ENCODE measurements at regions not wholly inside any gene's neighbourhood (a gene's known extent, or its start where the extent isn't known, plus 50 kb on each side); places are given as distances from the start of the nearest gene placed in this dataset.

DNA sequence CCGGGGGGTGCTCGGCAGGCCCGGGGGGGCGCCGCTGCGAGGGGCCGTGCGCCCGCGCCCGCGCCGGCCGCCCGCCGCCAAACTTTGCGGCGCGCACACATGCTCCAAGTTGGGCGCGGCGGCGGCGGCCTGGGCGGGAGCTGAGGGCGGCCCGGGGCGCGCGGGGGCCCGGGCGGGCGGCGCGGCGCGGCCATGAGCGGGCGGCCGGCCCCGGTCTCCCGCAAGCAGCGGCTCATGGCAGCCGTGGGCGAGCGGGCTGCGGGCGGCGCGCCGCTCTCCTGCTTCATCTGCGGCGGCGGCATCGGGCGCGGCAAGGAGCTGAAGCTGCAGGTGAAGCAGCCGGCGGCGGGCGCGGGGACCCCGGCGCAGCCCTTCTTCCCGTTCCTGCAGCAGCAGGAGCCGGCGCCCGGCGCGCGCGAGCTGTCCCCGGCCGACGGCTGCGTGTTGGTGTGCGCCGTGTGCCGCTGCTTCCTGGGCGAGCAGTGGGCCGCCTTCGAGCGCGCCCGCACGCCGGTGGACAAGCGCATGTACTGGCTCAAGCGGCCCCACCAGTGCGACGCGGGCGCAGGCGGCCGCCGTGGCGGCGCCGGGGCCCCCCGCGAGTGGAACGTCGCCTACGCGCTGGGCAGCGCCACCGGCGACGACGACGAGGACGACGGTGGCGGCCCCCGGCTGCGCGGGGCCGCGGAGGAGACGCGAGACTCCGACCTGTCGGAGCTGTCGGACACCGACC lies 57.2 kb upstream of the CIBAR2 start:
- TF ChIP-seq TCF7L2 (IDR thresholded peaks at IDR 0.05; ENCODE audit: low read depth, low read length), result no peak
- TF ChIP-seq, protein P1, sequence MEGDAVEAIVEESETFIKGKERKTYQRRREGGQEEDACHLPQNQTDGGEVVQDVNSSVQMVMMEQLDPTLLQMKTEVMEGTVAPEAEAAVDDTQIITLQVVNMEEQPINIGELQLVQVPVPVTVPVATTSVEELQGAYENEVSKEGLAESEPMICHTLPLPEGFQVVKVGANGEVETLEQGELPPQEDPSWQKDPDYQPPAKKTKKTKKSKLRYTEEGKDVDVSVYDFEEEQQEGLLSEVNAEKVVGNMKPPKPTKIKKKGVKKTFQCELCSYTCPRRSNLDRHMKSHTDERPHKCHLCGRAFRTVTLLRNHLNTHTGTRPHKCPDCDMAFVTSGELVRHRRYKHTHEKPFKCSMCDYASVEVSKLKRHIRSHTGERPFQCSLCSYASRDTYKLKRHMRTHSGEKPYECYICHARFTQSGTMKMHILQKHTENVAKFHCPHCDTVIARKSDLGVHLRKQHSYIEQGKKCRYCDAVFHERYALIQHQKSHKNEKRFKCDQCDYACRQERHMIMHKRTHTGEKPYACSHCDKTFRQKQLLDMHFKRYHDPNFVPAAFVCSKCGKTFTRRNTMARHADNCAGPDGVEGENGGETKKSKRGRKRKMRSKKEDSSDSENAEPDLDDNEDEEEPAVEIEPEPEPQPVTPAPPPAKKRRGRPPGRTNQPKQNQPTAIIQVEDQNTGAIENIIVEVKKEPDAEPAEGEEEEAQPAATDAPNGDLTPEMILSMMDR (IDR thresholded peaks at IDR 0.05), result no peak
